ENCODE measurements at regions not wholly inside any gene's neighbourhood (a gene's known extent, or its start where the extent isn't known, plus 50 kb on each side); places are given as distances from the start of the nearest gene placed in this dataset.

GRCh38 chr1:222918801-222919477, 104.1 kb downstream of the DISP1 start:
- H3K4me3 ChIP-seq (ENCODE audit: low read depth, low read length) = no peak overlapping the region
- no peak for DNase-seq (ENCODE audit: low read depth)
- TF ChIP-seq CTCF (conservative IDR thresholded peaks at IDR 0.05; ENCODE audit: low read depth, low read length) = no peak

DNA sequence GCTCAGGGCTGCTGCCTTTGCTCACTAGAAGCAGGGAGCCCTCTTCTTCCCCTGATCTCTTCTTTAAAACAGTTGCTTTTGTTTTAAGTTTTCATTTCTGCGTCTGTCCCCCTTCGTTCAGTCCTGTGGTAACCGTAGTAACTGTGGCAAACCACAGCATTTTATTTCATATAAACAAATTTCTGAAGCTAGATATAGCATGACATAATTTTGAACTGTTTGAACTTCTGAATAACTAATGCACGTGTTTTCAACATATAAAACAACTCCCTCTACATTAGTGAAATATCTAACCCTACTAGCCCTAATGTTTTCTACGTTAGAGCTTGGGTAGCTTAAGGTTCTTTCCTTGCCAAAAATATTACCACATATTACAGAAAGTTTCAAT, 104.6 kb downstream of the DISP1 start:
- DNase-seq (ENCODE audit: low read depth) = no peak
- no peak for TF ChIP-seq CTCF (conservative IDR thresholded peaks at IDR 0.05; ENCODE audit: low read depth, low read length)
- H3K4me3 ChIP-seq (ENCODE audit: low read depth, low read length) = no peak overlapping the region

DNA sequence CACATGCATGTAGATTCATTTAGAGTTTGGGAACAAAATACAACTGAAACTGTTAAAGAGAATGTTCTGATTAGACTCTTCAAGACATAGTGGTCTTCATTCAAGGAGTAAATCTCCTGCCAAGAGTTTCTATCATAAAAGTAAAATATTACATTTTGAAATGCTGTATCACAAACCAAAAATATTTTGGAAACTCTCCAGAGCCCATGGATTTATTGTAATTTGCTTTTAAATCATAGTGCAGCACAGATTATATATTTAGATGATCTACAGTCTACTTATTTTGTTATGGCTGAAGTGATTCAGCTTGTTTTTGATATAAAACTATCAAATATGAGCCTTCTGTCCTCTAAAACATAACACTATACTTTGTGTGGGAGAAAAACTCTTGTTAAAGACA, 105.3 kb downstream of the DISP1 start:
- no peak for DNase-seq (ENCODE audit: low read depth)
- TF ChIP-seq CTCF (conservative IDR thresholded peaks at IDR 0.05; ENCODE audit: low read depth, low read length) = no peak
- H3K4me3 ChIP-seq (ENCODE audit: low read depth, low read length) = no peak overlapping the region

GRCh38 chr1:222921945-222922344, 107.1 kb downstream of the DISP1 start:
- H3K4me3 ChIP-seq (ENCODE audit: low read depth, low read length) = no peak overlapping the region
- DNase-seq (ENCODE audit: low read depth) = no peak
- TF ChIP-seq CTCF (conservative IDR thresholded peaks at IDR 0.05; ENCODE audit: low read depth, low read length) = no peak

GRCh38 chr1:222923506-222923905, 108.7 kb downstream of the DISP1 start:
- H3K4me3 ChIP-seq (ENCODE audit: low read depth, low read length) = no peak overlapping the region
- no peak for TF ChIP-seq CTCF (conservative IDR thresholded peaks at IDR 0.05; ENCODE audit: low read depth, low read length)
- no peak for DNase-seq (ENCODE audit: low read depth)

- no peak for TF ChIP-seq CTCF (conservative IDR thresholded peaks at IDR 0.05; ENCODE audit: low read depth, low read length)
- no peak overlapping the region for H3K4me3 ChIP-seq (ENCODE audit: low read depth, low read length)
- no peak for DNase-seq (ENCODE audit: low read depth)
Observed at GRCh38 chr1:222924136-222924706, 109.4 kb downstream of the DISP1 start.

- DNase-seq (ENCODE audit: low read depth) = peak; percentile 59
- TF ChIP-seq CTCF (conservative IDR thresholded peaks at IDR 0.05; ENCODE audit: low read depth, low read length) = no peak
- no peak overlapping the region for H3K4me3 ChIP-seq (ENCODE audit: low read depth, low read length)
Observed at GRCh38 chr1:222926566-222926965, 111.7 kb downstream of the DISP1 start.
